GM19328 (cell line): ENCODE measurements at regions not wholly inside any gene's neighbourhood (a gene's known extent, or its start where the extent isn't known, plus 50 kb on each side); places are given as distances from the start of the nearest gene placed in this dataset.

Source experiments
- ATAC-seq: cut with Tn5 transposase; IDR thresholded peaks from one replicate; pipeline ENCODE4 v1.9.1; 2021; ENCODE audit warnings: mild to moderate bottlenecking, moderate library complexity; ENCODE audit not compliant: unreplicated experiment

- ATAC-seq: no peak
Observed at GRCh38 chr5:50963971-50964745, 297.7 kb downstream of the PARP8 start.

- ATAC-seq: no peak
Observed at GRCh38 chr5:50964746-50965653, 298.6 kb downstream of the PARP8 start.

GRCh38 chr5:50965654-50966375, 299.4 kb downstream of the PARP8 start:
- no peak for ATAC-seq

GRCh38 chr5:50967009-50967562, 300.6 kb downstream of the PARP8 start:
- ATAC-seq: no peak

- ATAC-seq: no peak
Observed at GRCh38 chr5:50967563-50968355, 301.3 kb downstream of the PARP8 start.

GRCh38 chr5:50968356-50969149, 302.1 kb downstream of the PARP8 start:
- ATAC-seq: no peak

- no peak for ATAC-seq
Observed at GRCh38 chr5:50969151-50970031, 303.0 kb downstream of the PARP8 start.

GRCh38 chr5:50975840-50976239, 309.4 kb downstream of the PARP8 start:
- ATAC-seq: no peak

- no peak for ATAC-seq
Observed at GRCh38 chr5:50978924-50979323, 312.5 kb downstream of the PARP8 start.

- ATAC-seq: no peak
Observed at GRCh38 chr5:50984640-50985039, 318.2 kb downstream of the PARP8 start.

GRCh38 chr5:50990296-50990924, 324.0 kb downstream of the PARP8 start:
- ATAC-seq: no peak

GRCh38 chr5:50995285-50995942, 329.0 kb downstream of the PARP8 start:
- no peak for ATAC-seq

GRCh38 chr5:51001227-51001923, 334.9 kb downstream of the PARP8 start:
- no peak for ATAC-seq

GRCh38 chr5:51002368-51002767, 335.9 kb downstream of the PARP8 start:
- ATAC-seq: no peak

GRCh38 chr5:51013036-51013435, 346.6 kb downstream of the PARP8 start:
- no peak for ATAC-seq

- no peak for ATAC-seq
Observed at GRCh38 chr5:51018423-51018822, 352.0 kb downstream of the PARP8 start.

GRCh38 chr5:51024263-51024662, 357.8 kb downstream of the PARP8 start:
- ATAC-seq: no peak
